ENCODE measurements at regions not wholly inside any gene's neighbourhood (a gene's known extent, or its start where the extent isn't known, plus 50 kb on each side); places are given as distances from the start of the nearest gene placed in this dataset.
"Not testable (repeated sequence)": the region's sequence is repeated elsewhere in the genome, so short reads cannot be mapped to it uniquely, and the experiment has no call there.

DNA sequence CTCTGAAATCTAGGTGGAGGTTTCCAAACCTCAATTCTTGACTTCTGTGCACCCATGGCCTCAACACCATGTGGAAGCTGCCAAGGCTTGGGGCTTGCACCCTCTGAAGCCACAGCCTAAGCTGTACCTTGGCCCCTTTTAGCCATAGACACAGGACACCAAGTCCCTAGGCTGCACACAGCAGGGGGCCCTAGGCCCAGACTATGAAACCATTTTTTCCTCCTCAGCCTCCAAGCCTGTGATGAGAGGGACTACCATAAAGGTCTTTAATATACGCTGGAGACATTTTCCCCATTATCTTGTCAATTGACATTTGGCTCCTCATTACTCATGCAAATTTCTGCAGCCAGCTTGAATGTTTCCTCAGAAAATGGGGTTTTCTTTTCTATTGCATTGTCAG lies 53.7 kb upstream of the RASGRF1 start:
- TF ChIP-seq, protein P1, sequence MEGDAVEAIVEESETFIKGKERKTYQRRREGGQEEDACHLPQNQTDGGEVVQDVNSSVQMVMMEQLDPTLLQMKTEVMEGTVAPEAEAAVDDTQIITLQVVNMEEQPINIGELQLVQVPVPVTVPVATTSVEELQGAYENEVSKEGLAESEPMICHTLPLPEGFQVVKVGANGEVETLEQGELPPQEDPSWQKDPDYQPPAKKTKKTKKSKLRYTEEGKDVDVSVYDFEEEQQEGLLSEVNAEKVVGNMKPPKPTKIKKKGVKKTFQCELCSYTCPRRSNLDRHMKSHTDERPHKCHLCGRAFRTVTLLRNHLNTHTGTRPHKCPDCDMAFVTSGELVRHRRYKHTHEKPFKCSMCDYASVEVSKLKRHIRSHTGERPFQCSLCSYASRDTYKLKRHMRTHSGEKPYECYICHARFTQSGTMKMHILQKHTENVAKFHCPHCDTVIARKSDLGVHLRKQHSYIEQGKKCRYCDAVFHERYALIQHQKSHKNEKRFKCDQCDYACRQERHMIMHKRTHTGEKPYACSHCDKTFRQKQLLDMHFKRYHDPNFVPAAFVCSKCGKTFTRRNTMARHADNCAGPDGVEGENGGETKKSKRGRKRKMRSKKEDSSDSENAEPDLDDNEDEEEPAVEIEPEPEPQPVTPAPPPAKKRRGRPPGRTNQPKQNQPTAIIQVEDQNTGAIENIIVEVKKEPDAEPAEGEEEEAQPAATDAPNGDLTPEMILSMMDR (IDR thresholded peaks at IDR 0.05; ENCODE audit: insufficient read depth, low read depth, low read length), result not testable (repeated sequence)
- TF ChIP-seq EZH2 (IDR thresholded peaks at IDR 0.05; ENCODE audit: insufficient read depth, low read length), result not testable (repeated sequence)

All from astrocyte (in vitro differentiated cells and primary cell).